GM19239 (cell line): ENCODE measurements at regions not wholly inside any gene's neighbourhood (a gene's known extent, or its start where the extent isn't known, plus 50 kb on each side); places are given as distances from the start of the nearest gene placed in this dataset.
A peak's percentile ranks its signal among the peaks of the same experiment; 100 is the strongest.

Experiments
- DNase-seq: peaks from one replicate; pipeline ENCODE4 v3.0.0; 2011; ENCODE audit warnings: low spot score; ENCODE audit not compliant: insufficient read length
- FAIRE-seq: peaks from 2 replicates; lab custom pipeline; 2011; peaks lifted over from hg19 to GRCh38; lab: Jason Lieb, UNC

- FAIRE-seq, result no peak
- DNase-seq, result no peak
These were observed 134.9 kb upstream of the HSD17B12 start for GRCh38 chr11:43545610-43546009.

GRCh38 chr11:43546561-43547429 is 133.7 kb upstream of the HSD17B12 start:
- FAIRE-seq, result no peak
- DNase-seq, result no peak

GRCh38 chr11:43547430-43547831 is 133.1 kb upstream of the HSD17B12 start:
- DNase-seq (no peak), FAIRE-seq (no peak)

- no peak for FAIRE-seq
- DNase-seq, result no peak
These were observed 132.6 kb upstream of the HSD17B12 start for GRCh38 chr11:43547889-43548381.

GRCh38 chr11:43548916-43549315 is 131.6 kb upstream of the HSD17B12 start:
- FAIRE-seq (no peak), DNase-seq (no peak)

GRCh38 chr11:43549624-43550023 is 130.9 kb upstream of the HSD17B12 start:
- FAIRE-seq (no peak), DNase-seq (no peak)

GRCh38 chr11:43550714-43551113 is 129.8 kb upstream of the HSD17B12 start:
- FAIRE-seq, result no peak

GRCh38 chr11:43554148-43554473 is 126.4 kb upstream of the HSD17B12 start:
- FAIRE-seq (no peak), DNase-seq (no peak)

More at GRCh38 chr11:43550714-43551113, 129.8 kb upstream of the HSD17B12 start:
- no peak for DNase-seq

GRCh38 chr11:43555186-43555585 is 125.4 kb upstream of the HSD17B12 start:
- no peak for DNase-seq
- no peak for FAIRE-seq

- FAIRE-seq (no peak), DNase-seq (no peak)
These were observed 124.5 kb upstream of the HSD17B12 start for GRCh38 chr11:43555816-43556611.

- DNase-seq (no peak), FAIRE-seq (no peak)
These were observed 123.7 kb upstream of the HSD17B12 start for GRCh38 chr11:43556612-43557375.

- FAIRE-seq (no peak), DNase-seq (no peak)
These were observed 122.9 kb upstream of the HSD17B12 start for GRCh38 chr11:43557553-43558110.

GRCh38 chr11:43558146-43558545 is 122.4 kb upstream of the HSD17B12 start:
- DNase-seq (no peak), FAIRE-seq (no peak)

- FAIRE-seq (no peak), DNase-seq (no peak)
These were observed 121.9 kb upstream of the HSD17B12 start for GRCh38 chr11:43558556-43559127.

GRCh38 chr11:43561832-43562231 is 118.7 kb upstream of the HSD17B12 start:
- DNase-seq (no peak), FAIRE-seq (no peak)

- FAIRE-seq (peak; percentile 76), DNase-seq (no peak)
These were observed 113.1 kb upstream of the HSD17B12 start for GRCh38 chr11:43567396-43567975.

GRCh38 chr11:43573233-43573632 is 107.3 kb upstream of the HSD17B12 start:
- FAIRE-seq (no peak), DNase-seq (no peak)

- no peak for DNase-seq
- FAIRE-seq, result no peak
These were observed 106.7 kb upstream of the HSD17B12 start for GRCh38 chr11:43573873-43574272.

- no peak for DNase-seq
- FAIRE-seq, result no peak
These were observed 106.1 kb upstream of the HSD17B12 start for GRCh38 chr11:43574411-43574810.
